ENCODE measurements at regions not wholly inside any gene's neighbourhood (a gene's known extent, or its start where the extent isn't known, plus 50 kb on each side); places are given as distances from the start of the nearest gene placed in this dataset.

GRCh38 chr12:126286203-126286602 lies 1221.0 kb downstream of the AACS start:
- no peak for TF ChIP-seq CTCF (IDR thresholded peaks at IDR 0.05)
- no peak for TF ChIP-seq POLR2A (IDR thresholded peaks at IDR 0.05)

All from adrenal gland (tissue), 5 donors.